CD14-positive monocyte (primary cell): ENCODE measurements at regions not wholly inside any gene's neighbourhood (a gene's known extent, or its start where the extent isn't known, plus 50 kb on each side); places are given as distances from the start of the nearest gene placed in this dataset.

Experiments
- DNase-seq, 3 donors: peaks; one replicate each; pipeline ENCODE4 v3.0.0-alpha.2; 2011 to 2022
- H2AFZ ChIP-seq: 2 replicates; pipeline ENCODE4 v1.6.0; 2012; ENCODE audit warnings: mild to moderate bottlenecking, low read depth, low read length, inconsistent platforms; ENCODE audit not compliant: insufficient read depth, poor library complexity, severe bottlenecking
- H3K27ac ChIP-seq, 2 donors: 1 replicate in 1 of 2; 2 replicates in 1 of 2; pipeline ENCODE4 v1.5.1; 2012 to 2013; ENCODE audit warnings: low read length in 2 of 2, control low read depth in 1 of 2, inconsistent platforms in 1 of 2, low read depth in 1 of 2, mild to moderate bottlenecking in 1 of 2
- H3K27me3 ChIP-seq, 2 donors: one replicate each; pipeline versions ENCODE4 v1.6.0 to v1.6.1; 2011 to 2013; ENCODE audit warnings: low read length in 2 of 2; ENCODE audit not compliant: control insufficient read depth in 2 of 2, insufficient read depth in 2 of 2
- H3K36me3 ChIP-seq, 2 donors: replicated peaks in 1 of 2; 1 replicate in 1 of 2; 2 replicates in 1 of 2; pipeline versions ENCODE4 v1.5.1 to v1.6.1; 2012 to 2013; ENCODE audit warnings: low read length in 2 of 2, control low read depth in 1 of 2, inconsistent platforms in 1 of 2, mild to moderate bottlenecking in 1 of 2; ENCODE audit not compliant: insufficient read depth in 2 of 2, control insufficient read depth in 1 of 2
- H3K4me1 ChIP-seq, 2 donors: 1 replicate in 1 of 2; 2 replicates in 1 of 2; pipeline versions ENCODE4 v1.5.1 to v1.6.1; 2012 to 2013; ENCODE audit warnings: low read length in 2 of 2, control low read depth in 1 of 2, inconsistent platforms in 1 of 2, mild to moderate bottlenecking in 1 of 2, moderate library complexity in 1 of 2; ENCODE audit not compliant: insufficient read depth in 2 of 2, control insufficient read depth in 1 of 2
- H3K4me2 ChIP-seq: replicated peaks from 2 replicates; pipeline ENCODE3; 2012; ENCODE audit warnings: low read length, moderate library complexity, mild to moderate bottlenecking; ENCODE audit not compliant: poor library complexity, severe bottlenecking; ENCODE audit errors: extremely low read depth
- H3K4me3 ChIP-seq, 3 experiments: fragments of 200-600 bp in 1 of 3; sonication (generic) in 1 of 3; replicated peaks in 1 of 3; 1 replicate in 2 of 3; 2 replicates in 1 of 3; pipeline ENCODE4 v1.5.1; 2011 to 2013; ENCODE audit warnings: low read length in 3 of 3, mild to moderate bottlenecking in 3 of 3, control low read depth in 2 of 3, low read depth in 2 of 3, inconsistent platforms in 1 of 3, moderate library complexity in 1 of 3
- H3K79me2 ChIP-seq: 2 replicates; pipeline ENCODE4 v1.6.0; 2012; ENCODE audit warnings: mild to moderate bottlenecking, control low read depth, inconsistent platforms, low read length, moderate library complexity; ENCODE audit not compliant: insufficient read depth
- H3K9ac ChIP-seq: 2 replicates; pipeline ENCODE4 v1.6.0; 2017; ENCODE audit warnings: low read length, mild to moderate bottlenecking; ENCODE audit not compliant: insufficient read depth, poor library complexity, severe bottlenecking
- H3K9me3 ChIP-seq, 2 donors: replicated peaks in 1 of 2; 1 replicate in 1 of 2; 2 replicates in 1 of 2; pipeline versions ENCODE4 v1.5.1 to v1.6.1; 2012 to 2013; ENCODE audit warnings: low read length in 2 of 2, control low read depth in 1 of 2; ENCODE audit not compliant: control insufficient read depth in 1 of 2, insufficient read depth in 1 of 2
- H4K20me1 ChIP-seq: 2 replicates; pipeline ENCODE4 v1.6.0; 2012; ENCODE audit warnings: mild to moderate bottlenecking, low read length, control low read depth, moderate library complexity; ENCODE audit not compliant: insufficient read depth
- H3K27ac Mint-ChIP-seq, 7 donors: one replicate each; pipeline ENCODE4 v1.8.0; 2020; ENCODE audit warnings: mild to moderate bottlenecking in 7 of 7, mixed read lengths in 7 of 7, moderate library complexity in 6 of 7, inconsistent platforms in 2 of 7
- H3K27me3 Mint-ChIP-seq, 3 donors: one replicate each; pipeline ENCODE4 v1.8.0; 2021 to 2022; ENCODE audit warnings: low read depth in 3 of 3, mild to moderate bottlenecking in 3 of 3, mixed read lengths in 3 of 3, moderate library complexity in 3 of 3, inconsistent platforms in 1 of 3
- H3K36me3 Mint-ChIP-seq, 2 donors: one replicate each; pipeline ENCODE4 v1.8.0; 2020; ENCODE audit warnings: mixed read lengths in 2 of 2, inconsistent platforms in 1 of 2, mild to moderate bottlenecking in 1 of 2
- H3K4me1 Mint-ChIP-seq: one replicate; pipeline ENCODE4 v1.8.0; 2020; ENCODE audit warnings: mild to moderate bottlenecking, mixed read lengths
- H3K4me3 Mint-ChIP-seq, 2 donors: one replicate each; pipeline ENCODE4 v1.8.0; 2020; ENCODE audit warnings: mild to moderate bottlenecking in 2 of 2, mixed read lengths in 2 of 2, moderate library complexity in 1 of 2
- H3K9me3 Mint-ChIP-seq, 7 donors: one replicate each; pipeline ENCODE4 v1.8.0; 2020 to 2022; ENCODE audit warnings: mixed read lengths in 7 of 7, mild to moderate bottlenecking in 6 of 7, moderate library complexity in 6 of 7, inconsistent platforms in 2 of 7
- CTCF ChIP-seq: fragments of 200-600 bp; IDR thresholded peaks from one replicate; pipeline ENCODE4 v1.8.0; 2022; ENCODE audit warnings: antibody characterized with exemption, mild to moderate bottlenecking
- WGBS: methylation state at CpG from one replicate; pipeline ENCODE4 v1.1.5; 2013; ENCODE audit warnings: missing lambda C conversion rate; ENCODE audit not compliant: insufficient coverage; 5-methylcytosine and 5-hydroxymethylcytosine counted together
- intact Hi-C, 2 donors: fragments of 100-400 bp; cut with micrococcal nuclease; formaldehyde crosslinking; loops; one replicate each; pipeline versions ENCODE4 v1.15.0 to v1.15.1; 2023

DNA sequence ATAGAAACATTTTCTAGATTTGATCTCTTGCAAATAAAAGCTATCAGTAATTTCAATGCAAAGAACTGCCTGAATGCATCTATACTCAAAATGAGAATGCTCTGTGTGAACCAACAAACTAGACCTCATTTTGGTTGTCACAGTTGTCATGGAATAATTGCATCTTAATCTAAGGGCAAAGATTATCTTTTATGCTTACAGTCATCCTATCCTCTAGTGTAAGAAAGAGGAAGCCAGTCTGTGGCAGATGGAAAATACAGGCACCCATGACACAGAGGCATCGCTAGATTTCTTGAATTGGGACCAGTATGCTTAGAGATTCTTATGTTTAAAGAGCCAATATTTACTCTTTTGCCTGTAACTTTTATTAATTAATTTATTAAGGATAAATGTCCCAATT lies 95.0 kb downstream of the MACIR start:
- H3K4me1 Mint-ChIP-seq: no peaks in the 10 kb centered on the region
- Histone ChIP-seq H2AFZ (no peak overlapping the region), H3K4me2 (no peak overlapping the region), H3K79me2 (no peaks in the 10 kb centered on the region), H3K27me3 (no peaks in the 10 kb centered on the region), H3K27ac (no peak overlapping the region), H3K4me3 (no peak overlapping the region), H3K36me3 (no peaks in the 10 kb centered on the region), H3K4me1 (no peaks in the 10 kb centered on the region), H3K9ac (no peak overlapping the region), H4K20me1 (no peaks in the 10 kb centered on the region), H3K9me3 (no peaks in the 10 kb centered on the region)
- intact Hi-C loops: no loop called here
- no peak overlapping the region for H3K27ac Mint-ChIP-seq
- no peak overlapping the region for H3K4me3 Mint-ChIP-seq
- no CpG with 5 or more reads among the region's 1 CpG for WGBS
- H3K36me3 Mint-ChIP-seq: no peaks in the 10 kb centered on the region
- no peak for TF ChIP-seq CTCF
- peaks cover 0 to 2% (median 0%) of the 10 kb centered on the region in 3 donors for H3K27me3 Mint-ChIP-seq
- peaks cover 0 to 4% (median 0%) of the 10 kb centered on the region in 7 donors for H3K9me3 Mint-ChIP-seq
- no peak for DNase-seq

GRCh38 chr5:103347716-103348423 lies 89.3 kb downstream of the MACIR start:
- H3K79me2 ChIP-seq: no peaks in the 10 kb centered on the region
- Mint-ChIP-seq H3K27ac (no peak overlapping the region), H3K4me1 (no peaks in the 10 kb centered on the region), H3K36me3 (no peaks in the 10 kb centered on the region), H3K4me3 (no peak overlapping the region), H3K27me3 (peaks cover 0 to 2% (median 0%) of the 10 kb centered on the region in 3 donors), H3K9me3 (peaks cover 0 to 4% (median 0%) of the 10 kb centered on the region in 7 donors)
- no peak overlapping the region for H3K4me3 ChIP-seq
- no peak for TF ChIP-seq CTCF
- H2AFZ ChIP-seq: no peak overlapping the region
- no peak overlapping the region for H3K27ac ChIP-seq
- no peaks in the 10 kb centered on the region for H3K27me3 ChIP-seq
- peaks cover 0 to 3% of the 10 kb centered on the region in 2 donors for H3K9me3 ChIP-seq
- intact Hi-C loops: no loop called here
- H3K4me1 ChIP-seq: no peaks in the 10 kb centered on the region
- H4K20me1 ChIP-seq: no peaks in the 10 kb centered on the region
- WGBS: 90% methylated on average over 2 of the region's 4 CpGs
- no peak overlapping the region for H3K4me2 ChIP-seq
- H3K36me3 ChIP-seq: no peaks in the 10 kb centered on the region
- DNase-seq: no peak
- no peak overlapping the region for H3K9ac ChIP-seq
